Adrenal gland (tissue), 9 donors: ENCODE measurements at regions not wholly inside any gene's neighbourhood (a gene's known extent, or its start where the extent isn't known, plus 50 kb on each side); places are given as distances from the start of the nearest gene placed in this dataset.

Source experiments
- DNase-seq, 7 donors: peaks; one replicate each; pipeline ENCODE4 v3.0.0-alpha.2; 2019 to 2020
- H3K27ac ChIP-seq, 5 donors: fragments of 200-600 bp; sonication (generic) in 4 of 5; 1 replicate in 3 of 5; 2 replicates in 2 of 5; pipeline versions ENCODE4 v1.5.1 to v1.8.0; 2016 to 2020; ENCODE audit warnings: mild to moderate bottlenecking in 1 of 5
- H3K27me3 ChIP-seq: fragments of 200-600 bp; 2 replicates; pipeline ENCODE4 v1.8.0; 2021
- H3K36me3 ChIP-seq, 2 donors: fragments of 200-600 bp; replicated peaks in 1 of 2; 1 replicate in 1 of 2; 2 replicates in 1 of 2; pipeline versions ENCODE4 v1.5.1 to v1.8.0; 2018 to 2022
- H3K4me1 ChIP-seq, 2 donors: fragments of 200-600 bp; replicated peaks in 1 of 2; 1 replicate in 1 of 2; 2 replicates in 1 of 2; pipeline versions ENCODE4 v1.5.1 to v1.8.0; 2018 to 2021
- H3K4me3 ChIP-seq, 4 donors: fragments of 200-600 bp; sonication (generic) in 3 of 4; one replicate each; pipeline ENCODE4 v1.5.1; 2016 to 2018
- H3K9me3 ChIP-seq, 3 donors: fragments of 200-600 bp; sonication (generic) in 1 of 3; replicated peaks in 1 of 3; 1 replicate in 2 of 3; 2 replicates in 1 of 3; pipeline versions ENCODE4 v1.5.1 to v1.8.0; 2016 to 2021
- CTCF ChIP-seq, 6 experiments: fragments of 450-650 bp in 4 of 6; fragments of 200-600 bp in 2 of 6; sonication (generic) in 1 of 6; IDR thresholded peaks; 1 replicate in 5 of 6; 2 replicates in 1 of 6; pipeline versions ENCODE4 v1.5.1 to v1.8.0; 2016 to 2021; ENCODE audit warnings: antibody characterized with exemption in 6 of 6, mild to moderate bottlenecking in 2 of 6, moderate library complexity in 1 of 6
- POLR2A ChIP-seq, 2 donors: fragments of 450-650 bp; IDR thresholded peaks; one replicate each; pipeline ENCODE4 v1.6.1; 2017; ENCODE audit warnings: antibody characterized with exemption in 2 of 2, mild to moderate bottlenecking in 2 of 2, moderate library complexity in 1 of 2
- WGBS, 4 donors: extraction: QIAGEN DNeasy Blood & Tissue Kit in 2 of 4; methylation state at CpG; one replicate each; pipeline versions ENCODE4 v1.1.5 to v1.1.7; 2013 to 2017; 5-methylcytosine and 5-hydroxymethylcytosine counted together
- intact Hi-C, 2 donors: fragments of 100-400 bp; cut with DNase I; formaldehyde crosslinking; loops; one replicate each; pipeline versions ENCODE4 v1.14.1 to v1.15.0; 2022 to 2023
- donor health status: healthy with polysubstance abuse.
- donor health status: Bipolar disorder and iron deficiency.
- donor health status: DM: yes; HTN: yes; CAD: no.
- donor health status: DM: no; HTN: no; CAD: no.
- donor health status: DM: no; HTN: no; CAD: no.

DNA sequence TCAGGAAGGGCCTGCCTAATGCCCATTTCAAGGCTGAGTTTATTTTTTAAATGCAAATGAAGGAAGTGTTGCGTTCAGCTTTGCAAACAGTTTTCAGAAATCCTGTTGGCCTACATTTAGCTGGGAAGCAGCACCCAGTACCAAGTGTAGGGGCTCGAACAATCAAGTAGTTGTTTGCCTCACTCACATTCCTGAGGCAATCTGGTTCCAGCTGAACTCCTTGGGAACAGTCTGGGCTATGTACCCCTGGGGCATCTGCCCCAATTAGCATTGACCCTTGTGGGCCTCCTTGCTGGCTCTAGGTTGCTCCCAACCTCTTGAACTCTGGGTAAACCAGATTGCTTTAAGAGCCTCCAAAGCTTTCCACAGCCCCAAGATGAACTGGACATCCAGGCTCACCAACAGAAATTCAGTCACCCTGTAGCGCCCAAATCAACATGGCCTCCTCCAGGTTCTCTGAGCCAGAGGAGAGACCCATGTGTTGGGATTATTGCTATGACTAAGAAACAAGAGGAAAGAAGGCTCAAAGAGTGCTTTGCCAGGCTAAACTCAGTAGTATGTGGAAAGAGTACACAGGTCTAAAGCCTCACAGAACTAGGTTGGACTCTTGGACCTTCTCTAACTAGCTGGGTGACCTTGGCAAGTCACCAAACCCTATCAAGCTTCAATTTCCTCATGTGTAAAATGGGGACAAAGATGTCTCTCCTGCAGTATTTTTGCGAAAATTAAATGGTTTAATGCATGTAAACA, 532.7 kb downstream of the SOX2 start:
- Histone ChIP-seq H3K4me1 (peaks cover 0 to 15% of the 10 kb centered on the region in 2 donors), H3K36me3 (no peaks in the 10 kb centered on the region), H3K27me3 (no peaks in the 10 kb centered on the region), H3K27ac (peak overlapping the region in 1 of 5 donors; percentile 54), H3K4me3 (no peak overlapping the region), H3K9me3 (no peaks in the 10 kb centered on the region)
- DNase-seq, result no peak
- WGBS, 4 donors, result 88 to 93% (median 90%) methylated on average over 3 to 4 of the region's 4 CpGs
- TF ChIP-seq CTCF (IDR thresholded peaks at IDR 0.05), result no peak
- no peak for TF ChIP-seq POLR2A (IDR thresholded peaks at IDR 0.05)
- intact Hi-C loops, result no loop called here

DNA sequence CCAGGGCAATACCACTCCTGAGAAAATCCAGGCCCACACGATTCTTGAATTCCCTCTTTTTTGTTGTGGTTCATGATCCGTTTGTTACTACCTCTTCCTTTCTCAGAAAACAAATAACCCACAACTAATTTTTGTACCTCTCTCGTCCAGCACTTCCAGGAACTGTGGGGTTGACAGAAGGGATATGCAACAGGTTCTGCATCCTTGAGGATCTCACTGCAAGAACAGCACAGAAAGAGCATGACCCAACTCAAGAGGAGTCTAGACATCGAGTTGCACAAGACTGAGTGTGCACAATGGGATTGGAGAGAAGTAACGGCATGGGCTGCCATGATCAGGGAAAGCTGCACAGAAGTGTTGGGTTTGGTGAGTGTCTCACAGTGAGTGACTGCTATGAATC, 533.3 kb downstream of the SOX2 start:
- intact Hi-C loops, result no loop called here
- Histone ChIP-seq H3K27me3 (no peaks in the 10 kb centered on the region), H3K4me1 (peaks cover 0 to 15% of the 10 kb centered on the region in 2 donors), H3K4me3 (no peak overlapping the region), H3K36me3 (no peaks in the 10 kb centered on the region), H3K9me3 (no peaks in the 10 kb centered on the region), H3K27ac (no peak overlapping the region)
- no peak for TF ChIP-seq POLR2A (IDR thresholded peaks at IDR 0.05)
- no peak for TF ChIP-seq CTCF (IDR thresholded peaks at IDR 0.05)
- DNase-seq, result no peak
- WGBS, 4 donors, result 83 to 93% (median 86%) methylated on average over 5 of the region's 5 CpGs

DNA sequence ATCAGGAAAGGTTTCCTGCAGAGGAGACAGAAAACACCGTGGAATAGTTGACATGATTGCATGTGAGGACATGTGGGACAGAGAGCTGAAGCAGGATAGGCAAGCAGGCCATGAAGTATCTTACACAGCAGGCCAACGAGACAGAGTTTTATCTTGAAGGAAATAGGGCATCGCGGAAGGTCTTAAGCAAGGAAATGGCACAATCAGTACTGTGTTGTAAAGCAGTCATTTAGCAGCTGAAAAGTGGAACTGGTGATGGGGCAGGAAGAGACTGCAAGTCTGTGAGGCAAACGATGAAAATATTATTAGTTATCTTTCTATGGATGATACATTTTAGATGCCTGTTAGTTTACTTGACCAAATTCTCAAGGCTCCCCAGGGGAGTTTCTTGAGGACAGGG, 535.1 kb downstream of the SOX2 start:
- H3K27me3 ChIP-seq, result no peaks in the 10 kb centered on the region
- no peak overlapping the region for H3K27ac ChIP-seq
- no peaks in the 10 kb centered on the region for H3K36me3 ChIP-seq
- WGBS, 4 donors, result 68 to 80% (median 76%) methylated on average over 5 of the region's 5 CpGs
- no peak overlapping the region for H3K4me3 ChIP-seq
- no peaks in the 10 kb centered on the region for H3K9me3 ChIP-seq
- intact Hi-C loops, result no loop called here
- no peak for DNase-seq
- peaks cover 0 to 15% of the 10 kb centered on the region in 2 donors for H3K4me1 ChIP-seq
- TF ChIP-seq CTCF (IDR thresholded peaks at IDR 0.05) (no peak), POLR2A (IDR thresholded peaks at IDR 0.05) (no peak)

- H3K36me3 ChIP-seq, result no peaks in the 10 kb centered on the region
- no peak overlapping the region for H3K27ac ChIP-seq
- H3K9me3 ChIP-seq, result no peaks in the 10 kb centered on the region
- DNase-seq, result no peak
- H3K4me3 ChIP-seq, result no peak overlapping the region
- no peaks in the 10 kb centered on the region for H3K27me3 ChIP-seq
- intact Hi-C loops, result no loop called here
- no peak for TF ChIP-seq POLR2A (IDR thresholded peaks at IDR 0.05)
- no peak for TF ChIP-seq CTCF (IDR thresholded peaks at IDR 0.05)
- 66 to 75% (median 73%) methylated on average over 5 of the region's 5 CpGs for WGBS, 4 donors
- peaks cover 0 to 1% of the 10 kb centered on the region in 2 donors for H3K4me1 ChIP-seq
These were observed 536.7 kb downstream of the SOX2 start for GRCh38 chr3:182248349-182248880.
